B cell (primary cell): ENCODE measurements at regions not wholly inside any gene's neighbourhood (a gene's known extent, or its start where the extent isn't known, plus 50 kb on each side); places are given as distances from the start of the nearest gene placed in this dataset.

ENCODE experiments used
- ATAC-seq: fragments of 200-7000 bp; cut with Tn5 transposase; one replicate; pipeline ENCODE4 v1.10.0; 2021; ENCODE audit warnings: low read depth, mild to moderate bottlenecking, moderate number of reproducible peaks, moderate library complexity
- CTCF ChIA-PET: fragments of 350-600 bp; sonication (Branson Sonifier 250); formaldehyde crosslinking; loops from one replicate; lab custom pipeline; 2021; ENCODE audit warnings: antibody characterized with exemption, inconsistent platforms; lab: Charles Lee
- POLR2A ChIA-PET: fragments of 350-600 bp; sonication (Branson Sonifier 250); formaldehyde crosslinking; loops from one replicate; lab custom pipeline; 2021; ENCODE audit warnings: antibody characterized with exemption; lab: Charles Lee
- DNase-seq: peaks from one replicate; pipeline ENCODE4 v3.0.0; 2013
- H2AFZ ChIP-seq: 2 replicates; pipeline ENCODE4 v1.6.1; 2012; ENCODE audit warnings: mild to moderate bottlenecking, low read depth, low read length; ENCODE audit not compliant: insufficient read depth, poor library complexity, severe bottlenecking
- H3K27ac ChIP-seq, 2 donors: 1 replicate in 1 of 2; 2 replicates in 1 of 2; pipeline ENCODE4 v1.5.1; 2012 to 2013; ENCODE audit warnings: low read length in 2 of 2, mild to moderate bottlenecking in 2 of 2, moderate library complexity in 1 of 2
- H3K27me3 ChIP-seq, 4 experiments: fragments of 200-600 bp in 1 of 4; sonication (generic) in 1 of 4; replicated peaks in 1 of 4; 1 replicate in 2 of 4; 2 replicates in 2 of 4; pipeline versions ENCODE4 v1.6.1 to v1.7.0; 2013 to 2016; ENCODE audit warnings: low read length in 3 of 4, mild to moderate bottlenecking in 2 of 4, mixed read lengths in 1 of 4, moderate library complexity in 1 of 4; ENCODE audit not compliant: insufficient read depth in 4 of 4, control insufficient read depth in 3 of 4; ENCODE audit errors: control extremely low read depth in 1 of 4
- H3K36me3 ChIP-seq, 2 experiments: replicated peaks in 1 of 2; 1 replicate in 1 of 2; 2 replicates in 1 of 2; pipeline versions ENCODE4 v1.6.1 to v1.7.1; 2013; ENCODE audit warnings: low read length in 1 of 2; ENCODE audit not compliant: insufficient read depth in 2 of 2, control insufficient read depth in 1 of 2; ENCODE audit errors: control extremely low read depth in 1 of 2, extremely low read depth in 1 of 2
- H3K4me1 ChIP-seq, 2 donors: fragments of 200-600 bp in 1 of 2; sonication (generic) in 1 of 2; 1 replicate in 1 of 2; 2 replicates in 1 of 2; pipeline versions ENCODE4 v1.5.1 to v1.6.1; 2013 to 2017; ENCODE audit warnings: low read length in 2 of 2; ENCODE audit not compliant: control insufficient read depth in 2 of 2, insufficient read depth in 2 of 2
- H3K4me2 ChIP-seq: replicated peaks from 2 replicates; pipeline ENCODE3; 2012; ENCODE audit warnings: mild to moderate bottlenecking, low read depth, low read length; ENCODE audit not compliant: poor library complexity, severe bottlenecking
- H3K4me3 ChIP-seq, 5 experiments: fragments of 200-600 bp in 1 of 5; sonication (generic) in 1 of 5; 1 replicate in 3 of 5; 2 replicates in 2 of 5; pipeline versions ENCODE4 v1.5.1 to v1.7.0; 2011 to 2016; ENCODE audit warnings: low read length in 4 of 5, mild to moderate bottlenecking in 4 of 5, low read depth in 2 of 5, control low read depth in 1 of 5, moderate library complexity in 1 of 5; ENCODE audit not compliant: insufficient read depth in 1 of 5; ENCODE audit errors: control extremely low read depth in 1 of 5, extremely low read depth in 1 of 5
- H3K79me2 ChIP-seq: fragments of 200-600 bp; sonication (generic); one replicate; pipeline ENCODE4 v1.6.0; 2016; ENCODE audit warnings: low read length; ENCODE audit not compliant: control insufficient read depth, insufficient read depth
- H3K9ac ChIP-seq: fragments of 200-600 bp; sonication (generic); 2 replicates; pipeline ENCODE4 v1.6.1; 2017; ENCODE audit warnings: mild to moderate bottlenecking, low read length, moderate library complexity
- H3K9me3 ChIP-seq, 3 donors: one replicate each; pipeline versions ENCODE4 v1.6.1 to v1.7.1; 2013; ENCODE audit warnings: low read length in 2 of 3; ENCODE audit not compliant: control insufficient read depth in 2 of 3, insufficient read depth in 1 of 3; ENCODE audit errors: control extremely low read depth in 1 of 3
- H4K20me1 ChIP-seq: 2 replicates; pipeline ENCODE4 v1.6.0; 2012; ENCODE audit warnings: mild to moderate bottlenecking, low read length; ENCODE audit not compliant: insufficient read depth, control insufficient read depth, poor library complexity, severe bottlenecking
- H3K27ac Mint-ChIP-seq: one replicate; pipeline ENCODE4 v1.8.0; 2021; ENCODE audit warnings: mixed read lengths
- H3K27me3 Mint-ChIP-seq: one replicate; pipeline ENCODE4 v1.8.0; 2021; ENCODE audit warnings: mixed read lengths
- H3K4me1 Mint-ChIP-seq: one replicate; pipeline ENCODE4 v1.8.0; 2021; ENCODE audit warnings: mixed read lengths
- H3K4me3 Mint-ChIP-seq: one replicate; pipeline ENCODE4 v1.8.0; 2021; ENCODE audit warnings: mixed read lengths
- H3K9me3 Mint-ChIP-seq: one replicate; pipeline ENCODE4 v1.8.0; 2022; ENCODE audit warnings: mixed read lengths; ENCODE audit not compliant: insufficient read depth
- EZH2 ChIP-seq: IDR thresholded peaks from 2 replicates; pipeline ENCODE4 v1.6.1; 2012; ENCODE audit warnings: borderline replicate concordance, low read depth, mild to moderate bottlenecking, moderate library complexity, low read length; ENCODE audit not compliant: insufficient read depth, poor library complexity, severe bottlenecking
- WGBS: methylation state at CpG from one replicate; pipeline ENCODE4 v1.1.5; 2013; ENCODE audit warnings: missing lambda C conversion rate; ENCODE audit not compliant: insufficient coverage; 5-methylcytosine and 5-hydroxymethylcytosine counted together
- intact Hi-C: fragments of 100-400 bp; cut with micrococcal nuclease; formaldehyde crosslinking; loops from one replicate; pipeline ENCODE4 v1.10.0; 2022
- TF ChIP-seq, protein P1 (sequence below): fragments of 200-600 bp; IDR thresholded peaks from one replicate; pipeline ENCODE4 v1.8.0; 2022; ENCODE audit warnings: antibody characterized with exemption, mild to moderate bottlenecking

DNA sequence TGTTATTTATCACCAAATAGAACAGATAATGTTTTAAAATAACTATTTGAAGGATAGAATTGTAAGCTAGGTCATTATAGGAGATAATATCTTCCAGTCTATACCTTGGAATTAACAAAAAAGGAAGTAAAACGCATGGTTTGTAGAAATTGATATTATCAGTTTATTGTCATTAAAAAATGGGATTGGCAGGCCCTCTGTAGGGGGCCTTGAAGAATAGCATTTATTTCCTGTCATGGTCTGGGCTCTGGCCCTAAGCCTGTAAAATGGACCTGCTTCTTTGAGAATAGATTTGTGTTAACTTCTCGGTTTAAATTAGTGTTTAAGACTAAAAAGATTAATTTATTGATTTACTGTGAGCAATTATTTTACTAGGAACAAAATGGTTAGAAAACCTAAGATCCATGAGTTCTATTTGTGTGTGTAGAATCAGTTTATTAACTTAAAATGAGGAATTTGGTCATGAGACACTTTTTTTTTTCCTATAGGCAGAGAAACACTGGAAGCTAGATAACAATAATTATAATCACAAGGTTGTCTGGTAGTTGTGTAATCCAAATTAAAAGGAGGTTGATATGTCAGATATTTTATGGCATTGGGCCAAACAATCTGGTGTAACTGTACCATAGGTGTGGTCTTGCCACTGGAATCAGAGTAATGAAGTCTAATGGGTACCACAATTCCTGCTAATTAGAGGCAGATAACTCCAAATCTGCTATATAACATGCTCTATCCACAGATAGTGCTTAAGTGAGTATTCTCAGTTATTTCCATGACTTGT is 197.4 kb upstream of the FOXP2 start:
- H3K4me3 Mint-ChIP-seq, result no peak overlapping the region
- Histone ChIP-seq H3K36me3 (no peaks in the 10 kb centered on the region), H3K4me2 (no peak overlapping the region), H3K27me3 (no peaks in the 10 kb centered on the region), H3K4me3 (no peak overlapping the region), H4K20me1 (no peaks in the 10 kb centered on the region), H3K79me2 (no peaks in the 10 kb centered on the region), H3K9ac (no peak overlapping the region), H3K27ac (no peak overlapping the region), H2AFZ (no peak overlapping the region), H3K9me3 (no peaks in the 10 kb centered on the region), H3K4me1 (no peaks in the 10 kb centered on the region)
- no peaks in the 10 kb centered on the region for H3K27me3 Mint-ChIP-seq
- ATAC-seq, result no peak
- POLR2A ChIA-PET, result no interaction called here
- DNase-seq, result no peak
- TF ChIP-seq EZH2, result no peak
- TF ChIP-seq, protein P1, sequence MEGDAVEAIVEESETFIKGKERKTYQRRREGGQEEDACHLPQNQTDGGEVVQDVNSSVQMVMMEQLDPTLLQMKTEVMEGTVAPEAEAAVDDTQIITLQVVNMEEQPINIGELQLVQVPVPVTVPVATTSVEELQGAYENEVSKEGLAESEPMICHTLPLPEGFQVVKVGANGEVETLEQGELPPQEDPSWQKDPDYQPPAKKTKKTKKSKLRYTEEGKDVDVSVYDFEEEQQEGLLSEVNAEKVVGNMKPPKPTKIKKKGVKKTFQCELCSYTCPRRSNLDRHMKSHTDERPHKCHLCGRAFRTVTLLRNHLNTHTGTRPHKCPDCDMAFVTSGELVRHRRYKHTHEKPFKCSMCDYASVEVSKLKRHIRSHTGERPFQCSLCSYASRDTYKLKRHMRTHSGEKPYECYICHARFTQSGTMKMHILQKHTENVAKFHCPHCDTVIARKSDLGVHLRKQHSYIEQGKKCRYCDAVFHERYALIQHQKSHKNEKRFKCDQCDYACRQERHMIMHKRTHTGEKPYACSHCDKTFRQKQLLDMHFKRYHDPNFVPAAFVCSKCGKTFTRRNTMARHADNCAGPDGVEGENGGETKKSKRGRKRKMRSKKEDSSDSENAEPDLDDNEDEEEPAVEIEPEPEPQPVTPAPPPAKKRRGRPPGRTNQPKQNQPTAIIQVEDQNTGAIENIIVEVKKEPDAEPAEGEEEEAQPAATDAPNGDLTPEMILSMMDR, result no peak
- no peak overlapping the region for H3K27ac Mint-ChIP-seq
- H3K9me3 Mint-ChIP-seq, result no peaks in the 10 kb centered on the region
- WGBS, result no CpG with 5 or more reads among the region's 2 CpGs
- no peaks in the 10 kb centered on the region for H3K4me1 Mint-ChIP-seq
- CTCF ChIA-PET, result no interaction called here
- intact Hi-C loops, result no loop called here

DNA sequence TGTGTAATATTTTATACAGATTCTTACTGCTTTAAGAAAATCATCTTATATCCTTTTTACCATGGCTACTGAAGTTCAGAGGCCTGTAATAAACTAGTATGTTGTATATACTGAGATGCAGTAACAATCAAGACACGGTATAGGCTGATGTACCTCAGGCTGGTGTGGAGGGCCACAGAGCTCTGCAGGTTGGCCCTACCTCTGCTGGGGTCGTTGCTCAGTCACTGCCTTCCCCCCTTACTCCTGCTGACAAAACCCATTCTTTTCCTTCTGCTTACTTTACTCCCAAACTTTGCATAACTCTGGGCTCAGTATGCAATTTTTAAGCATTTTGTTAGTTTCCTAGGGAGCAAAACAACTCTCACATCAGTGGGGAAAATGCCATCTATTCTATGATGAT is 200.1 kb upstream of the FOXP2 start:
- intact Hi-C loops, result no loop called here
- Histone ChIP-seq H3K4me3 (no peak overlapping the region), H4K20me1 (no peaks in the 10 kb centered on the region), H3K9ac (no peak overlapping the region), H2AFZ (no peak overlapping the region), H3K27ac (no peak overlapping the region), H3K9me3 (peaks cover 0 to 4% (median 0%) of the 10 kb centered on the region in 3 donors), H3K79me2 (no peaks in the 10 kb centered on the region), H3K4me2 (no peak overlapping the region), H3K36me3 (no peaks in the 10 kb centered on the region), H3K27me3 (no peaks in the 10 kb centered on the region), H3K4me1 (no peaks in the 10 kb centered on the region)
- TF ChIP-seq, protein P1, result no peak
- no peak for TF ChIP-seq EZH2
- ChIA-PET CTCF (no interaction called here), POLR2A (no interaction called here)
- H3K27me3 Mint-ChIP-seq, result no peaks in the 10 kb centered on the region
- no peaks in the 10 kb centered on the region for H3K4me1 Mint-ChIP-seq
- DNase-seq, result no peak
- ATAC-seq, result no peak
- 71% methylated on average over 2 of the region's 2 CpGs for WGBS
- no peak overlapping the region for H3K27ac Mint-ChIP-seq
- H3K4me3 Mint-ChIP-seq, result no peak overlapping the region
- H3K9me3 Mint-ChIP-seq, result peaks cover 4% of the 10 kb centered on the region
